ENCODE measurements at regions not wholly inside any gene's neighbourhood (a gene's known extent, or its start where the extent isn't known, plus 50 kb on each side); places are given as distances from the start of the nearest gene placed in this dataset.

DNA sequence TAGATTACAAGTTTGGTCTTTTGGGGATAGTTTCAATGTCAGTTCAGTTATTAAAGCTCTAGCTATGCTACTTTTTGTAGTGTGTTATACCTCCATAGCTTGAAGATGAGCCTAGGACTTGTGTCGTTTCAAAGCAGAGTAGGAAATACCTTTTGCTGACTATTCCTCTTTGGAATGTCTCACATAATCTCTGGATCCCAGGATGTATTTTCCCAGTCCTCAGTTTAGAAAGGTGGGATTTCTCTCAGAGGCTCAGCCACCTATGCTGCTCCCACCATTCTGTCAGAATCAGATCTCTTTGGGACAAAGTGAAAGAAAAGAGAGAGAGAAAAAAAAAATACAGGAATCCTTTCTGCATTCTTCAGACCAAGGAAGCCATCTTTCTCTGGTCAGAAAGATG, 567.5 kb upstream of the IMPG1 start:
- Histone ChIP-seq H3K27me3 (replicated peaks; ENCODE audit: insufficient read depth, low read depth, low read length, poor library complexity) (no peaks in the 10 kb centered on the region), H3K4me3 (ENCODE audit: low read depth, low read length, poor library complexity, severe bottlenecking) (no peak overlapping the region), H3K9me3 (ENCODE audit: low read depth, low read length, poor library complexity, severe bottlenecking) (peaks cover 22% of the 10 kb centered on the region), H3K4me1 (ENCODE audit: insufficient read depth, low read length, poor library complexity, severe bottlenecking) (no peaks in the 10 kb centered on the region), H3K27ac (ENCODE audit: low read depth, low read length, poor library complexity, severe bottlenecking) (no peak overlapping the region), H3K36me3 (ENCODE audit: insufficient read depth, low read length, poor library complexity, severe bottlenecking) (no peaks in the 10 kb centered on the region)
- CTCF ChIA-PET, result no interaction called here
- POLR2A ChIA-PET (ENCODE audit: low non-redundant PET), result no interaction called here
- no peak for DNase-seq (ENCODE audit: low spot score)
- BruUV-seq (replicated peaks), result no TSS peak
- TF ChIP-seq, protein P1, sequence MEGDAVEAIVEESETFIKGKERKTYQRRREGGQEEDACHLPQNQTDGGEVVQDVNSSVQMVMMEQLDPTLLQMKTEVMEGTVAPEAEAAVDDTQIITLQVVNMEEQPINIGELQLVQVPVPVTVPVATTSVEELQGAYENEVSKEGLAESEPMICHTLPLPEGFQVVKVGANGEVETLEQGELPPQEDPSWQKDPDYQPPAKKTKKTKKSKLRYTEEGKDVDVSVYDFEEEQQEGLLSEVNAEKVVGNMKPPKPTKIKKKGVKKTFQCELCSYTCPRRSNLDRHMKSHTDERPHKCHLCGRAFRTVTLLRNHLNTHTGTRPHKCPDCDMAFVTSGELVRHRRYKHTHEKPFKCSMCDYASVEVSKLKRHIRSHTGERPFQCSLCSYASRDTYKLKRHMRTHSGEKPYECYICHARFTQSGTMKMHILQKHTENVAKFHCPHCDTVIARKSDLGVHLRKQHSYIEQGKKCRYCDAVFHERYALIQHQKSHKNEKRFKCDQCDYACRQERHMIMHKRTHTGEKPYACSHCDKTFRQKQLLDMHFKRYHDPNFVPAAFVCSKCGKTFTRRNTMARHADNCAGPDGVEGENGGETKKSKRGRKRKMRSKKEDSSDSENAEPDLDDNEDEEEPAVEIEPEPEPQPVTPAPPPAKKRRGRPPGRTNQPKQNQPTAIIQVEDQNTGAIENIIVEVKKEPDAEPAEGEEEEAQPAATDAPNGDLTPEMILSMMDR (conservative IDR thresholded peaks at IDR 0.05; ENCODE audit: low read depth, low read length), result no peak
- TF ChIP-seq EZH2 (IDR thresholded peaks at IDR 0.05; ENCODE audit: borderline replicate concordance, low read depth, low read length, poor library complexity, severe bottlenecking), result no peak
- intact Hi-C loops (cut with micrococcal nuclease; ENCODE audit: unreplicated experiment), result no loop called here

GRCh38 chr6:76634695-76635094, 562.2 kb upstream of the IMPG1 start:
- Histone ChIP-seq H3K27ac (ENCODE audit: low read depth, low read length, poor library complexity, severe bottlenecking) (no peak overlapping the region), H3K27me3 (replicated peaks; ENCODE audit: insufficient read depth, low read depth, low read length, poor library complexity) (no peaks in the 10 kb centered on the region), H3K4me1 (ENCODE audit: insufficient read depth, low read length, poor library complexity, severe bottlenecking) (no peaks in the 10 kb centered on the region), H3K36me3 (ENCODE audit: insufficient read depth, low read length, poor library complexity, severe bottlenecking) (no peaks in the 10 kb centered on the region), H3K4me3 (ENCODE audit: low read depth, low read length, poor library complexity, severe bottlenecking) (no peak overlapping the region), H3K9me3 (ENCODE audit: low read depth, low read length, poor library complexity, severe bottlenecking) (peaks cover 4% of the 10 kb centered on the region)
- ChIA-PET CTCF (no interaction called here), POLR2A (ENCODE audit: low non-redundant PET) (no interaction called here)
- TF ChIP-seq, protein P1 (conservative IDR thresholded peaks at IDR 0.05; ENCODE audit: low read depth, low read length), result no peak
- no peak for TF ChIP-seq EZH2 (IDR thresholded peaks at IDR 0.05; ENCODE audit: borderline replicate concordance, low read depth, low read length, poor library complexity, severe bottlenecking)
- BruUV-seq (replicated peaks), result no TSS peak
- no peak for DNase-seq (ENCODE audit: low spot score)
- intact Hi-C loops (cut with micrococcal nuclease; ENCODE audit: unreplicated experiment), result no loop called here

DNA sequence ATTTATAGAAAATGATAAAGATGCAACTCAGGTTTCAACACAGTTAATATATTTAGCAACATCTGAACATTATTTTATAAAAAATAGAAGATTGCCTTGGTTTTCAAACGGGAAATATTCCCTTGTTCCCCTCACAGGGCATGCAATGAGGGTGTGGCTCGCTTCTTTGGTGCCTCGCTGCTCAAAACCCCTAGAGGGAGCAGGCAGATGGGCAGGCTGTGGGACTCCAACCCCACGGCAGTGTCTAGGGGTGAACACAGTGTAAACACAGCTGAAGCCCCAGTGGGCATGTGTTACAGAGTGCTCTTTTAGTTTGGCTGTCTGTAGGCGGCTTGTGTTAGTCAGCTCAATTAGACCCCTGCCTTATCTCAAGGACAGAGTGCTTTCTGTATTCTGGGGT, 560.8 kb upstream of the IMPG1 start:
- DNase-seq (ENCODE audit: low spot score), result no peak
- H3K36me3 ChIP-seq (ENCODE audit: insufficient read depth, low read length, poor library complexity, severe bottlenecking), result no peaks in the 10 kb centered on the region

More for the DNA sequence above, 560.8 kb upstream of the IMPG1 start:
- no peak overlapping the region for H3K27ac ChIP-seq (ENCODE audit: low read depth, low read length, poor library complexity, severe bottlenecking)
- TF ChIP-seq, protein P1 (conservative IDR thresholded peaks at IDR 0.05; ENCODE audit: low read depth, low read length), result no peak
- TF ChIP-seq EZH2 (IDR thresholded peaks at IDR 0.05; ENCODE audit: borderline replicate concordance, low read depth, low read length, poor library complexity, severe bottlenecking), result no peak
- BruUV-seq (replicated peaks), result no TSS peak
- H3K4me3 ChIP-seq (ENCODE audit: low read depth, low read length, poor library complexity, severe bottlenecking), result no peak overlapping the region
- H3K4me1 ChIP-seq (ENCODE audit: insufficient read depth, low read length, poor library complexity, severe bottlenecking), result no peaks in the 10 kb centered on the region
- CTCF ChIA-PET, result no interaction called here
- peaks cover 4% of the 10 kb centered on the region for H3K9me3 ChIP-seq (ENCODE audit: low read depth, low read length, poor library complexity, severe bottlenecking)
- H3K27me3 ChIP-seq (replicated peaks; ENCODE audit: insufficient read depth, low read depth, low read length, poor library complexity), result no peaks in the 10 kb centered on the region
- intact Hi-C loops (cut with micrococcal nuclease; ENCODE audit: unreplicated experiment), result no loop called here
- POLR2A ChIA-PET (ENCODE audit: low non-redundant PET), result no interaction called here

Measured in A673 (cell line).